ENCODE measurements at regions not wholly inside any gene's neighbourhood (a gene's known extent, or its start where the extent isn't known, plus 50 kb on each side); places are given as distances from the start of the nearest gene placed in this dataset.

DNA sequence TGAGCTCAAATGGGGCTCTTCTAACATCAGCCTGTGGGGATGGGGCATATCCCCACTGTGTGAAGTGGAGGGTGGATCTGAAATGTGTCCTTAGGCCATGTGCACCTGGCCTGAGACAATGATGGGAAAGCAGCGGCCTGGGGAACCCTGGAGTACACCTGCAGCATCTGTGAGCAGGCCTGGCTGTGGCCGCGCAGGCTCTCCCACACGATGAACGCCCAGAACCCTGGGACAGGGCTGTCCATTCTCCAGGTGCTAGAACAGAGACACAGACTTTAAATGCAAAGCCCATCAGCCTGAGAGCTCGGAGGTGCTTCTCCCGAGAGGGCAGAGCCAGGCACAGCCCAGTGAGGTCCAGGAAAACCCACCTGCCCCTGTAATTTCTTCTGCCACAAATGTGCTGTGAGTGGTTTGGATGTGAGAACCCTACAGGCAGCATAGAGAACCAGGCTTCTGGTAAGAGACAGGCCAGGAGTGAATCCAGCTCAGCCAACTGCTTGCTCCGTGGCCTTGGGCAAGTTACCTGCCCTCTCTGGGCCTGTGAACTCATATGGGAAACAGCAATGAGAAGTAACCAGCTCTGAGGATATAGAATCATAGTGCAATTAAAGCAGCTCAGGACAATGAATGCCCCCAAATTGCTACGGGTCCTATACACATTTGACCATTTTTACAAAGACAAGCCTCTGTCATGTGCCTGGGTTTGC lies 167.9 kb downstream of the SHANK2 start:
- TF ChIP-seq POLR2A (IDR thresholded peaks at IDR 0.05; ENCODE audit: low read depth, low read length) (no peak), POLR2AphosphoS5 (IDR thresholded peaks at IDR 0.05; ENCODE audit: low read depth, low read length) (no peak)

All from GM12891 (cell line).